Right lobe of liver (tissue), 6 donors: ENCODE measurements at regions not wholly inside any gene's neighbourhood (a gene's known extent, or its start where the extent isn't known, plus 50 kb on each side); places are given as distances from the start of the nearest gene placed in this dataset.

Source experiments
- ATAC-seq, 4 donors: fragments of 200-7000 bp; cut with Tn5 transposase; one replicate each; pipeline ENCODE4 v1.9.1; 2020; ENCODE audit warnings: mild to moderate bottlenecking in 4 of 4, moderate library complexity in 4 of 4
- DNase-seq, 3 donors: peaks; one replicate each; pipeline ENCODE4 v3.0.0-alpha.2; 2020
- H3K27ac ChIP-seq, 3 donors: fragments of 200-600 bp; one replicate each; pipeline ENCODE4 v1.8.0; 2022
- H3K27me3 ChIP-seq, 2 donors: fragments of 200-600 bp; one replicate each; pipeline ENCODE4 v1.8.0; 2022
- H3K36me3 ChIP-seq, 4 donors: fragments of 200-600 bp; sonication (generic) in 1 of 4; one replicate each; pipeline versions ENCODE4 v1.5.1 to v1.8.0; 2017 to 2022; ENCODE audit warnings: control low read depth in 1 of 4
- H3K4me1 ChIP-seq, 4 donors: fragments of 200-600 bp; sonication (generic) in 1 of 4; one replicate each; pipeline versions ENCODE4 v1.5.1 to v1.8.0; 2017 to 2022; ENCODE audit warnings: control low read depth in 1 of 4
- H3K4me3 ChIP-seq, 3 donors: fragments of 200-600 bp; one replicate each; pipeline ENCODE4 v1.8.0; 2022
- H3K9me3 ChIP-seq, 4 donors: fragments of 200-600 bp; sonication (generic) in 1 of 4; one replicate each; pipeline versions ENCODE4 v1.5.1 to v1.8.0; 2017 to 2022; ENCODE audit warnings: control low read depth in 1 of 4
- CTCF ChIP-seq, 4 donors: fragments of 200-600 bp in 3 of 4; fragments of 450-650 bp in 1 of 4; IDR thresholded peaks; one replicate each; pipeline versions ENCODE4 v1.5.1 to v1.8.0; 2016 to 2022; ENCODE audit warnings: antibody characterized with exemption in 4 of 4, mild to moderate bottlenecking in 2 of 4
- POLR2A ChIP-seq: fragments of 450-650 bp; IDR thresholded peaks from one replicate; pipeline ENCODE4 v1.6.1; 2017; ENCODE audit warnings: antibody characterized with exemption, mild to moderate bottlenecking
- WGBS: methylation state at CpG from one replicate; pipeline ENCODE4 v1.1.6; 2018; ENCODE audit warnings: low coverage, low lambda C conversion rate; ENCODE audit not compliant: insufficient coverage; ENCODE audit errors: missing lambda C conversion rate; 5-methylcytosine and 5-hydroxymethylcytosine counted together
- intact Hi-C, 2 donors: fragments of 100-400 bp; cut with DNase I; formaldehyde crosslinking; loops; one replicate each; pipeline versions ENCODE4 v1.11.2 to v1.14.1; 2022
- donor health status: DM: no; HTN: yes; CAD: no.
- donor health status: DM: no; HTN: no; CAD: no.
- donor health status: DM: no; HTN: no; CAD: no.
- donor health status: DM: no; HTN: yes; CAD: no.
- donor health status: DM: no; HTN: yes; CAD: no.

GRCh38 chr6:113451049-113451448, 406.1 kb upstream of the MARCKS start:
- no peak for DNase-seq
- Histone ChIP-seq H3K4me1 (no peaks in the 10 kb centered on the region), H3K27ac (no peak overlapping the region), H3K27me3 (no peaks in the 10 kb centered on the region), H3K4me3 (no peak overlapping the region), H3K9me3 (no peaks in the 10 kb centered on the region), H3K36me3 (no peaks in the 10 kb centered on the region)
- TF ChIP-seq POLR2A, result no peak
- no peak for TF ChIP-seq CTCF (IDR thresholded peaks at IDR 0.05)
- no peak for ATAC-seq
- 90% methylated on average over 2 of the region's 3 CpGs for WGBS
- intact Hi-C loops, result no loop called here

GRCh38 chr6:113457198-113457597, 399.9 kb upstream of the MARCKS start:
- intact Hi-C loops, result no loop called here
- ATAC-seq, result peak in 1 of 4 donors; percentile 17
- TF ChIP-seq CTCF (IDR thresholded peaks at IDR 0.05) (no peak), POLR2A (no peak)
- no peaks in the 10 kb centered on the region for H3K4me1 ChIP-seq
- WGBS, result 62% methylated on average over 4 of the region's 4 CpGs
- no peaks in the 10 kb centered on the region for H3K36me3 ChIP-seq
- H3K9me3 ChIP-seq, result no peaks in the 10 kb centered on the region
- no peak overlapping the region for H3K4me3 ChIP-seq
- H3K27me3 ChIP-seq, result no peaks in the 10 kb centered on the region
- no peak overlapping the region for H3K27ac ChIP-seq
- no peak for DNase-seq

GRCh38 chr6:113457751-113458150, 399.4 kb upstream of the MARCKS start:
- H3K36me3 ChIP-seq, result no peaks in the 10 kb centered on the region
- H3K4me3 ChIP-seq, result no peak overlapping the region
- no peaks in the 10 kb centered on the region for H3K4me1 ChIP-seq
- H3K9me3 ChIP-seq, result no peaks in the 10 kb centered on the region
- TF ChIP-seq CTCF (IDR thresholded peaks at IDR 0.05) (no peak), POLR2A (no peak)
- H3K27me3 ChIP-seq, result no peaks in the 10 kb centered on the region
- intact Hi-C loops, result no loop called here
- H3K27ac ChIP-seq, result no peak overlapping the region
- DNase-seq (no peak), ATAC-seq (peak in 1 of 4 donors; percentile 30)
- WGBS, result 52% methylated on average over 2 of the region's 2 CpGs

- Histone ChIP-seq H3K9me3 (no peaks in the 10 kb centered on the region), H3K4me1 (no peaks in the 10 kb centered on the region), H3K27ac (no peak overlapping the region), H3K27me3 (no peaks in the 10 kb centered on the region), H3K36me3 (no peaks in the 10 kb centered on the region), H3K4me3 (no peak overlapping the region)
- no peak for TF ChIP-seq POLR2A
- WGBS, result 16% methylated on average over 2 of the region's 2 CpGs
- peak; percentile 62 to 70 (median 66) for ATAC-seq
- DNase-seq, result no peak
- intact Hi-C loops, result no loop called here
Observed at GRCh38 chr6:113458368-113459010, 398.7 kb upstream of the MARCKS start.

- no peak for DNase-seq
- intact Hi-C loops, result no loop called here
- 81% methylated on average over 4 of the region's 4 CpGs for WGBS
Observed at GRCh38 chr6:113461153-113461932, 395.8 kb upstream of the MARCKS start.

More at GRCh38 chr6:113461153-113461932, 395.8 kb upstream of the MARCKS start:
- Histone ChIP-seq H3K36me3 (no peaks in the 10 kb centered on the region), H3K9me3 (no peaks in the 10 kb centered on the region), H3K4me3 (no peak overlapping the region), H3K4me1 (no peaks in the 10 kb centered on the region), H3K27ac (no peak overlapping the region), H3K27me3 (no peaks in the 10 kb centered on the region)
- TF ChIP-seq POLR2A, result no peak
- peak in 1 of 4 donors; percentile 17 for TF ChIP-seq CTCF (IDR thresholded peaks at IDR 0.05)
- no peak for ATAC-seq
